GM10266 (cell line): ENCODE measurements at regions not wholly inside any gene's neighbourhood (a gene's known extent, or its start where the extent isn't known, plus 50 kb on each side); places are given as distances from the start of the nearest gene placed in this dataset.

Source experiments
- DNase-seq: peaks from one replicate; pipeline ENCODE4 v3.0.0; 2012; ENCODE audit errors: extremely low spot score
- CTCF ChIP-seq: IDR thresholded peaks from 2 replicates; pipeline ENCODE4 v1.5.1; 2012; ENCODE audit warnings: mild to moderate bottlenecking, low read depth; ENCODE audit not compliant: control insufficient read depth, insufficient read depth; ENCODE audit errors: missing control alignments

DNA sequence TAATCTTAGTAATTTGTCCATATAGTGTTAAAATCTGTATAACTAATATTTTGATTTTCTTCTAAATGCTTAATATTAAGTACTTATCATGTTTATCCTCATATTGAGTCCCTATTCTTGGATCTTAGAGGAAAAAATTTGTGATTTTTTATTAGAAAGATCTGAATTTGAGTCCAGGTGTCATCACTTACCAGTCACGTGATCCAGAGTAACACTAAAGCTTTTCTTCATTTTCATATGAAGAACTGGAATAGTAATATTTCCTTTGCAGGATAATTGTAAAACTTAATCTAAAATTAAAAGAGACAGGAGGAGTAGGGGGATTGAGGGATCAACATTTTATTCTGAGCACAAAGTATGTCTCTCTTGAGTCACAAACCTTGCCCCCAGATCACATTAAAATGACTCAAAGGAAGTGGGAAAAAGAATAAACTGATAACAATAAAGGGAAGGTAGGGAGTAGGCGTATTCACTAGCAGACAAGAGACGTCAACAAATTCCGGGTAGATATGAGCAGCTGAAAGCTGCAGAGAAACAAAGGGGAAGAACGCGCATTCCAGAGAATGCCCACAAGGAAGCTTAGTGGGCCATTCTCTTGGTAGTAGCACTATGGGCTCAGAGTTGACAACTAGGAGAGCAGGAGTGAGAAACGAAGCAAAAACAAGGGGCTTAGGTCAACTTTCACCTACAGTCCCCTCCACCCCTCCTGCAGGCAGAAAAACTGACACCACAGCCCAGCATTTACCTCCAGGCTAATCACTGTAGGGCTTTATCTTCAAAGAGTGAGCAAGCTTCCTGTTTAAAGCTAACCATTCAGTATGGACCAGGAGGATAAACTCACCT is 123.1 kb downstream of the SPRY2 start:
- no peak for DNase-seq
- no peak for TF ChIP-seq CTCF

GRCh38 chr13:80215368-80215767 is 125.6 kb downstream of the SPRY2 start:
- DNase-seq: no peak
- no peak for TF ChIP-seq CTCF

DNA sequence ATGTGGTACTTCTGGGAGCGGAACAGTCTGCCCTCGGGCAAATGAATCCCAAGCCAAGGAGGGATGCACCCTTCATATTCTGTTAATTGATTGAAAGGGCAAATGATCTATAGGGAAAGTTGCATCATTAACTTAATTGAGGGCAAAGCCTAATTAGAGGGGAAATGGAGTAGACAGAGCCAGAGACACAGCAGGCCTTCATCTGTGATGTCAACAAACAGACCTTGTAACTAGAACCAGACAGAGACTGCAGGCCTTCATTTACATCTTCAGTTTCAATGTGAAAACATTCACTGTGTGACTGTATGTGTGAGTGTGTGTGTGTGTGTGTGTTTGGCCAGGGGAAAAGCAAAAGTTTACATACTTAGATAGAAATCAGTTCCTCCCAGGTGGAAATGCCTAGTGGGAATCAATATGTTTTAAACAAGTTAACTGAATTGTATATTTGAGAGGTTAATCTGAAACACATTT is 126.4 kb downstream of the SPRY2 start:
- DNase-seq: no peak
- TF ChIP-seq CTCF: no peak

DNA sequence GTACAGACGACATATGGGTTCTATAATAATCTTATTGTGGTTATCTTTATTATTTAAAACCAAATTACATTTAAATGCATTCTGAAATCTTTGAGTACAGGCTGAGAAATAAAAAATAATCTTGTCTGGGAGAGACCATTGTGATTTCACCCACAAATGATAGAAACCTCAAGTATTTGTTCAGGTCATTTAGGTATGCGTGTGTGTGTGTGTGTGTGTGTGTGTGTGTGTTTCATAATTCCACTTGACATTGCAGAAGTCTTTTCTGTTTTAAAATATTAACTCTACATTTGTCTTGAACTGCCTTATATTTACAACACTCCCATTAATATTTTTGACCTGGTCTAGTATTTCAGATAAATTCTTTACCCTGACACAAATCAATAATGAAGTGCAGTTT is 126.9 kb downstream of the SPRY2 start:
- DNase-seq: no peak
- TF ChIP-seq CTCF: no peak

DNA sequence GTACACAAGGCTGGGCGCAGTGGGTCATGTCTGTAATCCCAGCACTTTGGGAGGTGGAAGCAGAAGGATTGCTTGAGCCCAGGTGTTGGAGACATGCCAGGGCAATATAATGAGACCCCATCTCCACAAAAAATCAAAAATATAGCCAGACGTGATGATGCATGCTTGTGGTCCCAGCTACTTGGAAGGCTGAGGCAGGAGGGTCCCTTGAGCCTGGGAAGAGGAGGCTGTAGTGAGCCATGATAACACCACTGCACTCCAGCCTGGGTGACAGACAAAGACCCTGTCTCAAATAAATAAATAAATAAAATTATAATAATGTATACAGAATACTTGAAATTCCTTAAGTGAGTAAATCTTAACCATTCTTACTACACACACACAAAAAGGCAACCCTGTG is 127.7 kb downstream of the SPRY2 start:
- no peak for DNase-seq
- no peak for TF ChIP-seq CTCF

DNA sequence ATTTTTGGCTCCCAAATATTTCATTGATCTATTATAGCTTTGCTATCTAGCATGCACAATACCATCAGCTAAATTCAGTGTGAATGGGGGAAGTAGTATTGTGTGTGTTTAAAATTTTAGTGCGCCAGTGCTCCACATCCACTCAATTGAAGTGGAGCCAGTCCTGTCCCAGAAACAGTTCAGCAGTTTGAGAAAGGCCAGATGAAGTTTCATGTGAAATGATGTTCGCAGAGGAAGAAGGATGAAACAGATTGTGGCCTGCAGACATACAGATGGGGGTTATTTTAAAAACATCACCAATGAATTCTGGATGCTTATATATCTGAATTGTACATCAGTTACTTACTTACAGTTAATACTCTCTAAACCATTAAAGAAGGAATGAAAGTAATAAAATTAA is 129.4 kb downstream of the SPRY2 start:
- no peak for DNase-seq
- no peak for TF ChIP-seq CTCF

DNA sequence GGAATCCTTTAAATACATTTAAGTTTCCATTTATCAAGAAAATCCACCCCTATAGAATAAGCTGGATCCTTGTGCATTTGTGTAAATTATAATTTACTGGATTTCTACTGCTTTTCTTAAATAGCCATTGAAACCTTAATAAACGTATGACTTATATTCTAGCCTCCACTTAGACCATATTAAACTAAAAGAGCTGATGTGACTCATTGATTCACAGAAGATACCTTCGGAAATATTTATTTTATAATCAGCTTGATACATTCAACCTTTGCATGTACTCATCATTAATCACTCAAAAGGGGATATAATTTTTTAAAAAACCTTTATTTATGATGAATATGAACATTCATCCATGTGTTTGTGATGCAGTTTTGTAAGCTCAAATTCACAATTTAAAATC is 136.3 kb downstream of the SPRY2 start:
- TF ChIP-seq CTCF: no peak
- DNase-seq: no peak
